HCT116 (cell line): ENCODE measurements at regions not wholly inside any gene's neighbourhood (a gene's known extent, or its start where the extent isn't known, plus 50 kb on each side); places are given as distances from the start of the nearest gene placed in this dataset.

Source experiments
- ATAC-seq: fragments of 200-7000 bp; cut with Tn5 transposase; 2 replicates; pipeline ENCODE4 v1.9.1; 2020; ENCODE audit warnings: mild to moderate bottlenecking, moderate library complexity
- BruUV-seq: library from RNA; stranded (reverse); fragments of 400-500 nt; replicated peaks from 2 replicates; lab custom pipeline; 2021; lab: Mats Ljungman, UMichigan
- CTCF ChIA-PET: fragments of 300-600 bp; sonication (Branson Sonifier 250); formaldehyde crosslinking; loops from one replicate; lab custom pipeline; 2021; ENCODE audit warnings: antibody characterized with exemption; lab: Charles Lee
- POLR2A ChIA-PET: fragments of 300-600, 350-600 bp; sonication (Branson Sonifier 250); formaldehyde crosslinking; loops from one replicate; lab custom pipeline; 2021; ENCODE audit warnings: antibody characterized with exemption; lab: Charles Lee
- RAD21 ChIA-PET, 2 experiments: fragments of 300-600 bp; sonication (Branson Sonifier 250); formaldehyde crosslinking; loops; one replicate each; lab custom pipeline; 2023; ENCODE audit warnings: low total read pairs in 2 of 2; ENCODE audit not compliant: uncharacterized antibody in 2 of 2, unreplicated experiment in 2 of 2, low non-redundant PET in 1 of 2; lab: Charles Lee
- DNase-seq: peaks from one replicate; pipeline ENCODE4 v3.0.0-alpha.2; 2010; ENCODE audit warnings: low read depth, low spot score
- H2AFZ ChIP-seq: fragments of 200-600 bp; shearing (Covaris generic), sonication (generic); 2 replicates; pipeline ENCODE4 v1.6.1; 2017; ENCODE audit warnings: low read depth, mixed run types, mixed read lengths, antibody characterized with exemption, low read length; ENCODE audit not compliant: poor library complexity, severe bottlenecking
- H3K27ac ChIP-seq: 2 replicates; pipeline ENCODE4 v1.5.1; 2012; ENCODE audit warnings: low read depth, low read length
- H3K27me3 ChIP-seq: fragments of 200-600 bp; sonication (generic); 2 replicates; pipeline ENCODE4 v1.6.1; 2016; ENCODE audit warnings: mixed run types, low read length, mixed read lengths; ENCODE audit not compliant: insufficient read depth
- H3K36me3 ChIP-seq, 2 experiments: fragments of 200-500 bp in 1 of 2; fragments of 200-600 bp in 1 of 2; sonication (Bioruptor generic) in 1 of 2; sonication (generic) in 1 of 2; 2 replicates each; pipeline versions ENCODE4 v1.5.1 to v1.6.1; 2014 to 2016; ENCODE audit warnings: low read length in 2 of 2, inconsistent platforms in 1 of 2, mixed read lengths in 1 of 2, mixed run types in 1 of 2; ENCODE audit not compliant: insufficient read depth in 2 of 2, control insufficient read depth in 1 of 2
- H3K4me1 ChIP-seq, 2 experiments: fragments of 200-600 bp in 1 of 2; sonication (generic) in 1 of 2; 2 replicates each; pipeline versions ENCODE4 v1.5.1 to v1.6.1; 2012 to 2017; ENCODE audit warnings: low read length in 2 of 2, inconsistent platforms in 1 of 2, mild to moderate bottlenecking in 1 of 2, mixed read lengths in 1 of 2, mixed run types in 1 of 2, moderate library complexity in 1 of 2; ENCODE audit not compliant: insufficient read depth in 2 of 2, control insufficient read depth in 1 of 2
- H3K4me2 ChIP-seq: fragments of 200-600 bp; sonication (generic); 2 replicates; pipeline ENCODE4 v1.6.1; 2017; ENCODE audit warnings: mixed run types, low read length, mixed read lengths
- H3K4me3 ChIP-seq, 2 experiments: fragments of 200-600 bp in 1 of 2; sonication (generic) in 1 of 2; replicated peaks in 1 of 2; 2 replicates each; pipeline ENCODE4 v1.5.1; 2011 to 2016; ENCODE audit warnings: low read length in 2 of 2, control low read depth in 1 of 2, low read depth in 1 of 2, mild to moderate bottlenecking in 1 of 2, mixed read lengths in 1 of 2, mixed run types in 1 of 2
- H3K79me2 ChIP-seq: fragments of 200-600 bp; sonication (generic); 2 replicates; pipeline ENCODE4 v1.6.1; 2017; ENCODE audit warnings: mild to moderate bottlenecking, mixed run types, low read length, moderate library complexity, mixed read lengths; ENCODE audit not compliant: insufficient read depth
- H3K9ac ChIP-seq: fragments of 200-600 bp; sonication (generic); 2 replicates; pipeline ENCODE4 v1.6.1; 2016; ENCODE audit warnings: low read length, mixed read lengths
- H3K9me2 ChIP-seq: fragments of 200-600 bp; sonication (generic), shearing (Covaris generic); 2 replicates; pipeline ENCODE4 v1.6.1; 2017; ENCODE audit warnings: mixed run types, mild to moderate bottlenecking, moderate library complexity; ENCODE audit not compliant: insufficient read depth
- H3K9me3 ChIP-seq, 2 experiments: fragments of 200-500 bp in 1 of 2; fragments of 200-600 bp in 1 of 2; sonication (Bioruptor generic) in 1 of 2; sonication (generic) in 1 of 2; 2 replicates each; pipeline ENCODE4 v1.6.1; 2014 to 2017; ENCODE audit warnings: low read length in 2 of 2, mixed read lengths in 2 of 2, inconsistent platforms in 1 of 2, low read depth in 1 of 2, mild to moderate bottlenecking in 1 of 2, mixed run types in 1 of 2, moderate library complexity in 1 of 2; ENCODE audit not compliant: control insufficient read depth in 1 of 2, insufficient read depth in 1 of 2
- H4K20me1 ChIP-seq: fragments of 200-600 bp; sonication (generic), shearing (Covaris generic); 2 replicates; pipeline ENCODE4 v1.6.1; 2017; ENCODE audit warnings: mixed run types, mild to moderate bottlenecking, moderate library complexity; ENCODE audit not compliant: insufficient read depth
- ATF3 ChIP-seq: IDR thresholded peaks from 2 replicates; pipeline ENCODE4 v1.6.1; 2012
- CBX3 ChIP-seq: IDR thresholded peaks from 2 replicates; pipeline ENCODE4 v1.6.1; 2012; ENCODE audit warnings: low read depth
- EGR1 ChIP-seq: IDR thresholded peaks from 2 replicates; pipeline ENCODE4 v1.6.1; 2012; ENCODE audit warnings: low read depth
- ELF1 ChIP-seq: IDR thresholded peaks from 2 replicates; pipeline ENCODE4 v1.6.1; 2012; ENCODE audit warnings: low read depth, borderline replicate concordance
- EZH2phosphoT487 ChIP-seq: fragments of 200-600 bp; IDR thresholded peaks from 2 replicates; pipeline ENCODE4 v1.6.1; 2018; ENCODE audit warnings: antibody characterized with exemption, borderline replicate concordance
- FOSL1 ChIP-seq: IDR thresholded peaks from 2 replicates; pipeline ENCODE4 v1.6.1; 2012; ENCODE audit warnings: low read depth
- RAD21 ChIP-seq: IDR thresholded peaks from 2 replicates; pipeline ENCODE4 v1.6.1; 2012; ENCODE audit warnings: low read depth, mild to moderate bottlenecking
- SIN3A ChIP-seq: IDR thresholded peaks from 2 replicates; pipeline ENCODE4 v1.6.1; 2012; ENCODE audit warnings: low read depth
- SP1 ChIP-seq: IDR thresholded peaks from 2 replicates; pipeline ENCODE4 v1.6.1; 2012; ENCODE audit warnings: low read depth
- SRF ChIP-seq: IDR thresholded peaks from 2 replicates; pipeline ENCODE4 v1.6.1; 2012; ENCODE audit warnings: low read depth
- TCF7L2 ChIP-seq: IDR thresholded peaks from 2 replicates; pipeline ENCODE4 v1.7.0; 2011; ENCODE audit warnings: borderline replicate concordance, inconsistent platforms; ENCODE audit not compliant: insufficient read depth, insufficient read length; ENCODE audit errors: extremely low read depth
- ZFX ChIP-seq: fragments of 450-650 bp; IDR thresholded peaks from 2 replicates; pipeline ENCODE4 v1.6.1; 2017
- ZNF274 ChIP-seq: fragments of 200-500 bp; sonication (Bioruptor generic); IDR thresholded peaks from 2 replicates; pipeline ENCODE4 v1.6.1; 2014; ENCODE audit warnings: mild to moderate bottlenecking, low read depth, low read length, inconsistent platforms
- intact Hi-C: fragments of 100-400 bp; cut with micrococcal nuclease; formaldehyde crosslinking; loops from 2 replicates; pipeline ENCODE4 v1.10.0; 2022
- TF ChIP-seq, protein P1 (sequence below): IDR thresholded peaks from 2 replicates; pipeline ENCODE4 v1.6.1; 2011; ENCODE audit warnings: mild to moderate bottlenecking, low read length, moderate library complexity; ENCODE audit not compliant: insufficient replicate concordance; ENCODE audit errors: extremely low read depth

DNA sequence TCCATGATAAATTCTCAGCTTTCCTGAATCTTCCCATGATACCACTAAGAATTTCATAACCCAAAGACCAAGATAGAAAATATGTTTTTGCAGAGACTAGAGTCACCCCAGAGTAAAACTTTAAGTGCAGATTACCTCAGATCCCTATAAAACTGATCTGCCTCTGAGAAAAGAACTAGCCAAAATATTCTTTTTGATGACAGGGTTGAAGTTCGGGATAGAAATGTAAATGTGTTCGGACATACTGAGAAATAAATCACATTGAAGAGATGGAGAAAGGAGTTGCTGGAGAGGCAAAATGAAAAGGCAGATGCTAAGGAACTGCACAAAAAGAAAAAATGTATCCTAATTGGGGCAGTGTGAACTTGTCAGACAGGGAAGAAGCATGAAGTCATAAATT lies 501.8 kb downstream of the ANKRD50 start:
- H3K4me2 ChIP-seq, result no peak overlapping the region
- no peak for ATAC-seq
- ChIA-PET POLR2A (no interaction called here), CTCF (no interaction called here), RAD21 (no interaction called here)
- no peak overlapping the region for H3K27ac ChIP-seq
- no peak for DNase-seq
- H3K4me3 ChIP-seq, result no peak overlapping the region
- H3K27me3 ChIP-seq, result no peaks in the 10 kb centered on the region
- intact Hi-C loops, result no loop called here
- H4K20me1 ChIP-seq, result no peaks in the 10 kb centered on the region; the same call in 1 of the 2 replicates
- H3K36me3 ChIP-seq, result no peaks in the 10 kb centered on the region
- H2AFZ ChIP-seq, result no peak overlapping the region
- H3K79me2 ChIP-seq, result no peaks in the 10 kb centered on the region
- H3K9me3 ChIP-seq, result no peaks in the 10 kb centered on the region
- BruUV-seq, result no TSS peak
- TF ChIP-seq SRF (no peak), FOSL1 (no peak), RAD21 (no peak)
- H3K4me1 ChIP-seq, result peaks cover 0 to 5% of the 10 kb centered on the region in 2 experiments; a peak in 1 of 4 replicates
- H3K9me2 ChIP-seq, result no peaks in the 10 kb centered on the region
- no peak overlapping the region for H3K9ac ChIP-seq

- no peak for ATAC-seq
- no peaks in the 10 kb centered on the region for H3K4me1 ChIP-seq
- H3K79me2 ChIP-seq, result no peaks in the 10 kb centered on the region
- no peaks in the 10 kb centered on the region for H3K9me2 ChIP-seq
- DNase-seq, result no peak
- ChIA-PET CTCF (no interaction called here), RAD21 (no interaction called here), POLR2A (no interaction called here)
- H4K20me1 ChIP-seq, result no peaks in the 10 kb centered on the region
- no TSS peak for BruUV-seq
- no peak overlapping the region for H3K9ac ChIP-seq
- H3K4me3 ChIP-seq, result no peak overlapping the region
- H3K36me3 ChIP-seq, result no peaks in the 10 kb centered on the region
- H3K27ac ChIP-seq, result no peak overlapping the region
- no peak overlapping the region for H2AFZ ChIP-seq
- TF ChIP-seq EZH2phosphoT487 (no peak), FOSL1 (no peak), EGR1 (no peak), RAD21 (no peak), ZFX (no peak), ELF1 (no peak), ZNF274 (no peak), CBX3 (no peak), ATF3 (no peak), TCF7L2 (no peak), SRF (no peak), SIN3A (no peak), SP1 (no peak)
- TF ChIP-seq, protein P1, sequence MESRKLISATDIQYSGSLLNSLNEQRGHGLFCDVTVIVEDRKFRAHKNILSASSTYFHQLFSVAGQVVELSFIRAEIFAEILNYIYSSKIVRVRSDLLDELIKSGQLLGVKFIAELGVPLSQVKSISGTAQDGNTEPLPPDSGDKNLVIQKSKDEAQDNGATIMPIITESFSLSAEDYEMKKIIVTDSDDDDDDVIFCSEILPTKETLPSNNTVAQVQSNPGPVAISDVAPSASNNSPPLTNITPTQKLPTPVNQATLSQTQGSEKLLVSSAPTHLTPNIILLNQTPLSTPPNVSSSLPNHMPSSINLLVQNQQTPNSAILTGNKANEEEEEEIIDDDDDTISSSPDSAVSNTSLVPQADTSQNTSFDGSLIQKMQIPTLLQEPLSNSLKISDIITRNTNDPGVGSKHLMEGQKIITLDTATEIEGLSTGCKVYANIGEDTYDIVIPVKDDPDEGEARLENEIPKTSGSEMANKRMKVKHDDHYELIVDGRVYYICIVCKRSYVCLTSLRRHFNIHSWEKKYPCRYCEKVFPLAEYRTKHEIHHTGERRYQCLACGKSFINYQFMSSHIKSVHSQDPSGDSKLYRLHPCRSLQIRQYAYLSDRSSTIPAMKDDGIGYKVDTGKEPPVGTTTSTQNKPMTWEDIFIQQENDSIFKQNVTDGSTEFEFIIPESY, result no peak
- H3K4me2 ChIP-seq, result no peak overlapping the region
- intact Hi-C loops, result no loop called here
- no peaks in the 10 kb centered on the region for H3K27me3 ChIP-seq
- no peaks in the 10 kb centered on the region for H3K9me3 ChIP-seq
Measured at GRCh38 chr4:124212815-124213630, 499.5 kb downstream of the ANKRD50 start.
